CD1c-positive myeloid dendritic cell (primary cell): ENCODE measurements at regions not wholly inside any gene's neighbourhood (a gene's known extent, or its start where the extent isn't known, plus 50 kb on each side); places are given as distances from the start of the nearest gene placed in this dataset.

Source experiments
- DNase-seq: peaks from one replicate; pipeline ENCODE4 v3.0.0-alpha.2; 2016; ENCODE audit errors: extremely low spot score

DNA sequence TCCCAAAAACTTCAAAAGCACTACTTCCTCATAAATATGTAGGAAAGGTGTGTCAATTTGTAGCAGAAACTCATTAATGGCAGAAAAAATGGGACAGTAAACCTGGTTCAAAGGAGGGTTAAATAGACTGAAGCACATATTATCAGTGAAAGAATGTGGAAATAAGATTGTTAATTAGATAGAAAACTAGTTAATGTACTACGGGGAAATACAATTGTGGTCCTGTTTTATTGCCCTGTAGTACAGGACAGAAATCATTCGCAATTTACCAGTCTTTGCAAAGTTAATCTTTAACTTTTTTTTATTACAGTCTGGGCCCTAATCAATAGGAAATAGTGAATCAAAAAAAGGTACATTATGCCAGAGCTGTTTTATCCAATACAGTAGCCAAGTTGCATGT lies 82.0 kb upstream of the PAK5 start:
- DNase-seq, result no peak

DNA sequence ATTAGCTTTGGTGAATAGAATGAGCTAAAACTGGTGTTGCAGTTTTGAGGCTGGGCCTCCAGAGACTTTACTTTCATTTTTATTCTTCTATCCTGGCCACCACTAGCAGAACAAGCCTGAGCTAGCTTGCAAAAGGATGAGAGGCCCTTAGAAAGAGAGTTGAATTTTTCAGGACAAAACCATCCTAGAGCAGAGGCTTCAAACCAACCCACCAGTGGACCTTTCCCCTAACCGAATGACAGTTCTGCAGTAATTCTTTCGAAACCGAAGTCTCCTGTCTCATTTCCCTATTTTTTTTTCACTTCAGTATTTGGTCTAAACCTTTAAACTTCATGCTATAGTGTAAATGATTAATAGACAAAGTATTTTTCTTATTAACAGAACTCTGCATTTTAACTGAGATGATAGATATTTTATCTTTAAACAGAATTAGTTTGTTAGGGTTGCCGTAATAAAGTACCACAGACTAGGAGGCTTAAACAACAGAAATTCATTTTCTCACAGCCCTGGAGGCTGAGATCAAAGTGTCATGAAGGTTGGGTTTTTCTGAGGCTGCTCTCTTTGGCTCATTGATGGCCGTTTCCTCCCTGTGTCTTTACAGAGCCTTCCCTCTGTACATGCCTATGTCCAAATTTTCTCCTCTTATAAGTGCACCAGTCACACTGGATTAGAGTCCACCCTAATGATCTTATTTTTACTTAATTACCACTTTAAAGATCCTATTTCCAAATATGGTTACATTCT lies 80.6 kb upstream of the PAK5 start:
- DNase-seq, result peak; percentile 79

DNA sequence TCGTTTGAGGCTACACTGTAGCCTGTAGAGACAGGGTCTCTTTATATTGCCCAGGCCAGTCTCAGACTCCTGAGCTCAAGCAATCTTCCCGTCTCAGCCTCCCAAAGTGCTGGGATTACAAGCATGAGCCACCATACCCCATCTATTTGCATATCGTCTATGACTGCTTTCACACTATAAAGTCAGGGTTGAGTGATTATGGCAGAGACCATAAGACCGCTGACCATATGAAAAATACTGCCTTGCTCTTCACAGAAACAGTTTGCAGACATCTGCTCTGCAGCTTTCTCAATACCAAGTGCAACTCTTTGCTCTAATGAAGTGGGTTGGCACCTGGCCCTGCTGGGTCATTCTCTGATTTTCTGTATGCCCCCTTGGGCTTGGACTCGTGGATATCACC lies 79.5 kb upstream of the PAK5 start:
- no peak for DNase-seq

DNA sequence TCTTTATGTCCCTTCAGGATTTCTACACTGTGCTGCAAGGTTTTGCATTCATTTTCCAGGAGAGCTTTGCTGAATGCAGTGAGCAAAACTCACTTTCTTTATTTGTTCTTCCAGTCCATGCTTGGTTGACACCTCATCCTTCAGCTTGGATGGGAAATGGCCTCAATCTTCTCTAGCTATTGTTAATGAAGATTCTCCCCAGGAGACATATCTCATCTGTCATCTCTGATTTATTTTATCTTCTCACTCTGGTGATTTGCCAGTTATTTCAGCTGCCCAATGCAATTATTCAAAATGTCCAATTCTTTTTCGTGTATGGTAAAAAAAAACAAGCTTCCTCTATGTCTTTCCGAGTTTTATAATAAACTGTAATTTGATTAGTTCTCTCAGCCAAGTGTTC lies 77.9 kb upstream of the PAK5 start:
- DNase-seq, result no peak

- DNase-seq, result peak; percentile 62
Observed at GRCh38 chr20:9912858-9913434, 74.1 kb upstream of the PAK5 start.

DNA sequence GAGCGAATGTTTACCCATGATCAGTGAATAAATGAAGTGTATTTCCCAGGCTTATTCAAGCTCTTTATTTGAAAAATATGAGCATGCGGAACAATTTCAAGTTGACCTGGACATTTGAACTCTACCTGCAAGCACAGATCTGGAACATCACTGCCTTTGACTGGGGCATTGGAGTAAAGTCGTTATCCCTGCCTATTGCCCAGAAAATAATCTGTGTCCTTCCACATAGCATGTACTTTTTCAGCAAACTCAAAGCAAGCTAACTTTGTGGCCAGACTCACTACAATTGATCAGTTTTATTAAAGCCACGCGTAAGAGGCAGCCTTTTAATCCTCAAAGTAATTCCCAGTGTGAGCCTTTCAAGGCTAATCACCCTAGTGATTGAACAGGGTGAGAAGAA lies 73.4 kb upstream of the PAK5 start:
- no peak for DNase-seq

DNA sequence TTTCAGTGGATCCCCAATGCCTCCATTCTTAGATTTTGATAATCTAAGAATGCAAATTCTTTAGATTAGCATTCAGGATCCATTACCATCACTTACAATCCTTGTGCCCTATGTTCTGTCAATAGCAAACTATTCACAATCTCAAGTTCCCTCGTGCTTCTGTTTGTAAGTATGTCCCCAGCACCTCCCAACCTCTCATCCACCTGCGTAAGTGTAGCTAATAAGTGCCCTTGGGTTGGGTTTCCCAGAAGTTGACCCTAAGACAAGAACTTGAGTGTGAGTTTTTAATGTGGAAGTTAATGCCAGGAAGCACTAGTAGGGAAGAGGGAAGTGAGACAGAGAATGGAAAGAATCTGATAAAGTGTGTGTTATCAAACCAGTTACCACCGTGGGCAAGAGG lies 72.6 kb upstream of the PAK5 start:
- no peak for DNase-seq

GRCh38 chr20:9909167-9909566 lies 70.3 kb upstream of the PAK5 start:
- DNase-seq, result no peak

DNA sequence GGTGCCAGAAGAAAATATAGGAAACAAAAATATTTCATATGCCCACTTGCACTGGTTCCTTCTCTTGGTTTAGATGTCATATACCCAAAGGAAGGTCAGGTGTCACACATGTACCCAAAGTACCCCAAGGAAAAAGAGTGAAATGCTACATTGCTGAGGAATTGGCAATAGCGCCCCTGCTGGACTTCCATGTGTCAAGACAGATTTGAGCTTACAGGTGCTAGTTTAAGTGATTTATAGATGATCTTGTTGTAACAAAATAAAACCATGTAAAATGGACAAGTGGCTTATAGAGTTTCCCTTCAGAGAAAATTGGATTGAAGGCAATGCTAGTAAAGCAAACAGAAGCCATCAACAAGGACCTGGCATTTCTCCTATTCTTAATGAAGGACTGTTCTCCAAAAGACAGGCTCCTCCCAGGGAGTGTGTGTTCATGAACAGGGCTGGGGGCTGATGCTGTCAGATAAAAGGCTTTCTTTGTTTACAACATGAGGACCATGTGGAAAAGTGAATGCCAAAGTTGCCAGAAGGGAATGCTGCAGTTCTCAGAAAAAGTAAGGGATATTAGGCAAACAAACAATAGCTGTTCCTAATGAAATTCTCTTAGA lies 64.3 kb upstream of the PAK5 start:
- peak; percentile 19 for DNase-seq

- DNase-seq, result peak; percentile 34
Observed at GRCh38 chr20:9889270-9889981, 50.5 kb upstream of the PAK5 start.
